Ovary (tissue), 3 donors: ENCODE measurements at regions not wholly inside any gene's neighbourhood (a gene's known extent, or its start where the extent isn't known, plus 50 kb on each side); places are given as distances from the start of the nearest gene placed in this dataset.

Experiments
- CTCF ChIP-seq, 3 donors: fragments of 450-650 bp in 2 of 3; fragments of 200-600 bp in 1 of 3; IDR thresholded peaks; one replicate each; pipeline versions ENCODE4 v1.5.1 to v1.8.0; 2016 to 2022; ENCODE audit warnings: antibody characterized with exemption in 3 of 3, mild to moderate bottlenecking in 1 of 3
- EP300 ChIP-seq: sonication (generic); formaldehyde crosslinking; IDR thresholded peaks from one replicate; pipeline ENCODE4 v1.6.1; 2017; ENCODE audit warnings: antibody characterized with exemption
- POLR2A ChIP-seq: fragments of 450-650 bp; IDR thresholded peaks from one replicate; pipeline ENCODE4 v1.6.1; 2017; ENCODE audit warnings: antibody characterized with exemption, mild to moderate bottlenecking, moderate library complexity
- donor health status: DM: no; HTN: no; CAD: no.

GRCh38 chr6:153645326-153645725, 393.7 kb upstream of the OPRM1 start:
- TF ChIP-seq EP300 = no peak
- no peak for TF ChIP-seq CTCF (IDR thresholded peaks at IDR 0.05)
- no peak for TF ChIP-seq POLR2A
